ENCODE measurements at regions not wholly inside any gene's neighbourhood (a gene's known extent, or its start where the extent isn't known, plus 50 kb on each side); places are given as distances from the start of the nearest gene placed in this dataset.

DNA sequence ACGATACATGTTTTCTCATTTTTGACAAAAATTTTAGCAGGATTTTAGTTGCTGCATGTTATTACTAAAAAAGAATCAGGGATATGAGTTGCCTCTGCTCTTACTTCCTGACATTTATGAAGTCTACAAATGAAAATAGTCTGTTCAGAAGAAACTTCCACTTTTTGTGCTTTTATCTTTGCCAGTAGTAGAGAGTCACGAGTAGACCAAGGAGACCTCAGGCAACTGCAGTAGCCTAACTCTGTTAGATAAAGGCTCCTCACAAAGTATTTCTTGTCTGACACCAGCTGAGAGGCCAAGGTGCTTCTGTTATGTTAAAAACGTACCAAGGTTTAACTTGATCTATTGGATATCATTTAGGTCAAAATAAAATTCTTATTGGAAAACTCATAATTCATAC is 333.9 kb downstream of the NR2F1-AS1 start:
- TF ChIP-seq CTCF (conservative IDR thresholded peaks at IDR 0.05) = no peak
- TF ChIP-seq ZFX (IDR thresholded peaks at IDR 0.05) = no peak
